ENCODE measurements at regions not wholly inside any gene's neighbourhood (a gene's known extent, or its start where the extent isn't known, plus 50 kb on each side); places are given as distances from the start of the nearest gene placed in this dataset.
"Not testable (repeated sequence)": the region's sequence is repeated elsewhere in the genome, so short reads cannot be mapped to it uniquely, and the experiment has no call there.

DNA sequence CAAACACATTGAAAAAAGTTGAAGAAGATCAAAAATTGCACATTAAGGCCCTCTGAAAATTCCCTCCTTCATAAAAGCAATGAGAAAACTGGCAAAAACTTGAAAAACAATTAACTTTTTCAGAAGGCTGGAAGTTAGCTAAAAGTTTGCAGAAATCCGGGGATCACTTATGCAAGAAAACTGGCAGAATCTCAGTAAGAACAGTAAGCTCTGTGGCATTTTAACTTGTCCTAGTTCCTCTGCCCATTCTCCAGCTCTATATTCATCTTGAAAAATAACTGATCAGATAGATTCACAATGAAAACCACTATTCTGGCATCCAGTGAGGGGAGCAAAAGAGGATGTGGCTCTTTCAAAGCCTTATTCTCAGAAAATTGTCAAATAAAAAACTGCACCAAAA is 566.8 kb downstream of the NTRK3 start:
- H3K27me3 Mint-ChIP-seq = no peaks in the 10 kb centered on the region
- no peak overlapping the region for H3K27ac Mint-ChIP-seq
- H3K9me3 Mint-ChIP-seq = peaks cover 18% of the 10 kb centered on the region
- H3K36me3 Mint-ChIP-seq (ENCODE audit: low read depth) = no peaks in the 10 kb centered on the region
- H3K4me1 Mint-ChIP-seq (ENCODE audit: low read depth) = peaks cover 10% of the 10 kb centered on the region
- no peak overlapping the region for H3K4me3 Mint-ChIP-seq
- DNase-seq = no peak

- DNase-seq = no peak
- Mint-ChIP-seq H3K27ac (no peak overlapping the region), H3K4me1 (ENCODE audit: low read depth) (peaks cover 15% of the 10 kb centered on the region), H3K9me3 (peaks cover 10% of the 10 kb centered on the region), H3K4me3 (no peak overlapping the region), H3K27me3 (no peaks in the 10 kb centered on the region), H3K36me3 (ENCODE audit: low read depth) (no peaks in the 10 kb centered on the region)
Observed at GRCh38 chr15:87687523-87687870, 569.0 kb downstream of the NTRK3 start.

- Mint-ChIP-seq H3K9me3 (peaks cover 7% of the 10 kb centered on the region), H3K36me3 (ENCODE audit: low read depth) (no peaks in the 10 kb centered on the region), H3K27ac (no peak overlapping the region), H3K4me1 (ENCODE audit: low read depth) (peaks cover 21% of the 10 kb centered on the region), H3K4me3 (no peak overlapping the region), H3K27me3 (no peaks in the 10 kb centered on the region)
- no peak for DNase-seq
Observed at GRCh38 chr15:87686841-87687522, 569.6 kb downstream of the NTRK3 start.

- Mint-ChIP-seq H3K27me3 (no peaks in the 10 kb centered on the region), H3K9me3 (peaks cover 4% of the 10 kb centered on the region), H3K27ac (no peak overlapping the region), H3K4me3 (no peak overlapping the region), H3K4me1 (ENCODE audit: low read depth) (peaks cover 26% of the 10 kb centered on the region), H3K36me3 (ENCODE audit: low read depth) (no peaks in the 10 kb centered on the region)
- DNase-seq = no peak
Observed at GRCh38 chr15:87686339-87686738, 570.2 kb downstream of the NTRK3 start.

- Mint-ChIP-seq H3K4me1 (ENCODE audit: low read depth) (peaks cover 23% of the 10 kb centered on the region), H3K9me3 (peaks cover 16% of the 10 kb centered on the region), H3K36me3 (ENCODE audit: low read depth) (no peaks in the 10 kb centered on the region), H3K27ac (no peak overlapping the region), H3K27me3 (no peaks in the 10 kb centered on the region), H3K4me3 (no peak overlapping the region)
- no peak for DNase-seq
Observed at GRCh38 chr15:87682527-87682926, 574.0 kb downstream of the NTRK3 start.

GRCh38 chr15:87681104-87681503 is 575.4 kb downstream of the NTRK3 start:
- Mint-ChIP-seq H3K36me3 (ENCODE audit: low read depth) (no peaks in the 10 kb centered on the region), H3K9me3 (peaks cover 22% of the 10 kb centered on the region), H3K27me3 (no peaks in the 10 kb centered on the region), H3K4me3 (no peak overlapping the region), H3K27ac (no peak overlapping the region), H3K4me1 (ENCODE audit: low read depth) (peaks cover 23% of the 10 kb centered on the region)
- DNase-seq = no peak

GRCh38 chr15:87680208-87680607 is 576.3 kb downstream of the NTRK3 start:
- Mint-ChIP-seq H3K9me3 (peaks cover 26% of the 10 kb centered on the region), H3K27me3 (no peaks in the 10 kb centered on the region), H3K4me3 (no peak overlapping the region), H3K4me1 (ENCODE audit: low read depth) (peaks cover 23% of the 10 kb centered on the region), H3K36me3 (ENCODE audit: low read depth) (no peaks in the 10 kb centered on the region), H3K27ac (no peak overlapping the region)
- no peak for DNase-seq

- no peak for DNase-seq
- no peaks in the 10 kb centered on the region for H3K27me3 Mint-ChIP-seq
- peaks cover 26% of the 10 kb centered on the region for H3K9me3 Mint-ChIP-seq
- peaks cover 2% of the 10 kb centered on the region for H3K4me1 Mint-ChIP-seq (ENCODE audit: low read depth)
- no peak overlapping the region for H3K4me3 Mint-ChIP-seq
- no peaks in the 10 kb centered on the region for H3K36me3 Mint-ChIP-seq (ENCODE audit: low read depth)
- no peak overlapping the region for H3K27ac Mint-ChIP-seq
Observed at GRCh38 chr15:87675271-87675670, 581.3 kb downstream of the NTRK3 start.

DNA sequence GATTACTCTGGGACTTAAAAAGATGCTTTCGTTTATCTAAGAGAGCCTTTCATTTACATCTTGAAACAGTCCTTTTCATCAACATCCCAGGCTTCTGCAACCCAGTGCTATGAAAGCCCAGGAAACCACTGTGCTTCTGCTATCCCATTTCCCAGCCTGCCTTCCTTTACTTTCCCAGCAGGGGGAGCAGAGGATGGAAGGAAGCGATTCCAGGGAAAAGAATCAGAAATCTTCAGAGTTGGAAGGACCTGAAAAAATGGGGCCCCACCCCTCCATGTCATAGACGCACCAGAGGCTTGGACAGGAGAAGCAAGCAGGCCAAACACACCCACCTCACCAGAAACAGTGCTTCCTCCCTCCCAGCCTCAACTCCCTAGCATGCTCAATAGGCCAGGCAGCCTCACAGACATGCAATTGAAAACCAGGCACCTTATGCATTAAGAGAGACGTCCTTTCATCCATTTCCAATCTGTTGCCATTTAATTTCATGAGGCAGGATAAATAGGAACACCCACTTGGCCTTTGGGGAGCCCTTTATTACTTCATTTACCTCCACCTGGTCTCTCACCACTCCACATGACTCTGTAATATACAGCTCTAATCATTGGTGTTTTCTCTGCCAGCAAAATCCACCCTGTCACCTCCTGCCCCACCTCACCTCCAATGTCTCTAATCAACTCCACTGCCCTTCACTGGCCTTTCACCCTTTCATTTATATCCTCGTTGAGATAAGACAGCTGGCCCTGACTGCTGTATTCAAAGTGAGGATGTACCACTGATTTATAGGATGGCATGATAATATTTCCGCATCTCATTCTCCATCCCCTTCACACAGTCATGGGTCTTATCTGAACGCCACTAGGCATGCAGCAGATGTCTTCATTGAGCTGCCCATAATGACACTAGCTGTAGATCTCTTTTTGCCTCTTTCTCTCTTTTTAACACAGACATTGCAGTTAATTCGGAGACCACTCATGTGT is 583.9 kb downstream of the NTRK3 start:
- Mint-ChIP-seq H3K4me1 (ENCODE audit: low read depth) (peaks cover 3% of the 10 kb centered on the region), H3K36me3 (ENCODE audit: low read depth) (no peaks in the 10 kb centered on the region), H3K4me3 (no peak overlapping the region), H3K9me3 (peaks cover 26% of the 10 kb centered on the region), H3K27me3 (peaks cover 4% of the 10 kb centered on the region), H3K27ac (no peak overlapping the region)
- DNase-seq = no peak

DNA sequence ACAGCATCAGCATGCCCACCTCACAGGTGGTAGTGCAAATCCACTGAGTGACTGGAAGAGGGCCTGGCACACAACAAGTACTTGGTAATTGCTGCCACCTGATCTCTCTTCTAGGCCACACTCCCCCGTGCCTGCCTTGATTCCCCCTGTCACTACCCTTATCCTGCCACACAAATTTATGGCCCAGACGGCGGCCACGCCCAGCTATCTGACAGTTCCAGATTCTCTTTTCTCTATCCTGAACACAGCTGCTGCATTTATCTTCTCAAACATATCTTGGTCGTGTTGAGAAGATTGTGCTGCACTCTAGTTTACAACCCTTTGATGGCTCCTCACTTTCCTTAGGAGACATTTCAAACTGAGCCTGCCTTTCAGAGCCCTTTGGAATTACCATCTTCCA is 585.2 kb downstream of the NTRK3 start:
- peaks cover 3% of the 10 kb centered on the region for H3K4me1 Mint-ChIP-seq (ENCODE audit: low read depth)
- H3K9me3 Mint-ChIP-seq = peaks cover 15% of the 10 kb centered on the region
- no peak for DNase-seq
- no peak overlapping the region for H3K27ac Mint-ChIP-seq
- H3K4me3 Mint-ChIP-seq = no peak overlapping the region
- no peaks in the 10 kb centered on the region for H3K36me3 Mint-ChIP-seq (ENCODE audit: low read depth)
- peaks cover 4% of the 10 kb centered on the region for H3K27me3 Mint-ChIP-seq

- peaks cover 3% of the 10 kb centered on the region for H3K4me1 Mint-ChIP-seq (ENCODE audit: low read depth)
- peaks cover 4% of the 10 kb centered on the region for H3K27me3 Mint-ChIP-seq
- H3K4me3 Mint-ChIP-seq = no peak overlapping the region
- H3K27ac Mint-ChIP-seq = no peak overlapping the region
- peaks cover 13% of the 10 kb centered on the region for H3K9me3 Mint-ChIP-seq
- no peaks in the 10 kb centered on the region for H3K36me3 Mint-ChIP-seq (ENCODE audit: low read depth)
- DNase-seq = no peak
Observed at GRCh38 chr15:87669846-87670245, 586.7 kb downstream of the NTRK3 start.

DNA sequence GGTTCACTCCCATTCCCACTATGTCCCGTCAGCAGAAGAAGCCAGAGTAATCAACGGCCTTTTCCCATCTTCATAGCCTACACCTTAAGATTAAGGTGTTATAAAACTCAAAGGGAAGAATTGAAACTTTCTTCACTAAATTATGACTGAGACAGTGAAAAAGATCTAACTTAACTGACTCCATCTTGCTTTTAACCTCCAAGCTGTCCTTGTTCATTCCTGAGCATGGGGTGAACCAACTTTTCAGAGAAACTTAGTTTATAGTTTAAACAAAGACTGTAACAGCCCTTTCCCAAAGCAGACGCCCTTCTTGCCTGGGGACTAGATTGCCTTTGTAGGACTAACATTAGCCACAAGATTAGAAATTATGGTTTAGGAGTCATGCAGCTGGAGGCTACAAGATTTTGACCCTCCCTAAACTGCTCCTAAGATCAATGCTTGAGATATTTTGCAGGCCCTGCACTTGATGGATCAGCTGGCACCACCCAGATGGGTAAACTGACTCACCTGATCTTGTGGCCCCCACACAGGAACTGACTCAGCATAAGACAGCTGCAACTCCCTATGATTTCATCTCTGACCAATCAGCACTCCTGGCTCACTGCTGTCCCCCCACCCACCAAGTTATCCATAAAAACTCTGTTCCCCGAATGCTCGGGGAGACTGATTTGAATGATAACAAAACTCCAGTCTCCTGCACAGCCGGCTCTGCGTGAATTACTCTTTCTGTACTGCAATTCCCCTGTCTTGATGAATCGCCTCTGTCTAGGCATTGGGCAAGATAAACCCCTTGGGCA is 587.6 kb downstream of the NTRK3 start:
- H3K9me3 Mint-ChIP-seq = peaks cover 13% of the 10 kb centered on the region
- H3K4me3 Mint-ChIP-seq; DNase-seq; H3K27me3 Mint-ChIP-seq; H3K36me3 Mint-ChIP-seq (ENCODE audit: low read depth); H3K4me1 Mint-ChIP-seq (ENCODE audit: low read depth); H3K27ac Mint-ChIP-seq: not testable (repeated sequence)

GRCh38 chr15:87667643-87668042 is 588.9 kb downstream of the NTRK3 start:
- Mint-ChIP-seq H3K9me3 (peaks cover 13% of the 10 kb centered on the region), H3K4me1 (ENCODE audit: low read depth) (peaks cover 3% of the 10 kb centered on the region), H3K27me3 (peaks cover 4% of the 10 kb centered on the region), H3K27ac (no peak overlapping the region), H3K36me3 (ENCODE audit: low read depth) (no peaks in the 10 kb centered on the region), H3K4me3 (no peak overlapping the region)
- no peak for DNase-seq

- no peaks in the 10 kb centered on the region for H3K36me3 Mint-ChIP-seq (ENCODE audit: low read depth)
- H3K4me3 Mint-ChIP-seq = no peak overlapping the region
- no peak overlapping the region for H3K27ac Mint-ChIP-seq
Observed at GRCh38 chr15:87662575-87662974, 594.0 kb downstream of the NTRK3 start.

More at GRCh38 chr15:87662575-87662974, 594.0 kb downstream of the NTRK3 start:
- no peak for DNase-seq
- no peaks in the 10 kb centered on the region for H3K27me3 Mint-ChIP-seq
- peaks cover 5% of the 10 kb centered on the region for H3K4me1 Mint-ChIP-seq (ENCODE audit: low read depth)
- H3K9me3 Mint-ChIP-seq = peaks cover 5% of the 10 kb centered on the region
